K562 (cell line): ENCODE measurements at regions not wholly inside any gene's neighbourhood (a gene's known extent, or its start where the extent isn't known, plus 50 kb on each side); places are given as distances from the start of the nearest gene placed in this dataset.

Source experiments
- ATAC-seq: fragments of 200-7000 bp; cut with Tn5 transposase; 3 replicates; pipeline ENCODE4 v1.9.1; 2020; ENCODE audit warnings: moderate library complexity
- BruUV-seq: library from RNA; stranded (reverse); fragments of 400-500 nt; replicated peaks from 2 replicates; lab custom pipeline; 2021; lab: Mats Ljungman, UMichigan
- CTCF ChIA-PET: fragments of 300-600 bp; formaldehyde crosslinking; extraction: SDS; loops from one replicate; lab custom pipeline; 2021; ENCODE audit warnings: low intra/inter-chr PET ratio; lab: Yijun Ruan, JAX
- POLR2A ChIA-PET: fragments of 300-600, 350-650 bp; sonication (Branson Sonifier 250); formaldehyde crosslinking; extraction: SDS; loops from one replicate; lab custom pipeline; 2021; ENCODE audit warnings: antibody characterized with exemption, inconsistent platforms; lab: Yijun Ruan, JAX
- DNase-seq, 4 experiments: peaks; one replicate each; pipeline versions ENCODE4 v3.0.0 to v3.0.0-alpha.2; 2011 to 2018; ENCODE audit warnings: low spot score in 3 of 4, mixed read lengths in 3 of 4; ENCODE audit errors: extremely low read depth in 1 of 4
- FAIRE-seq: peaks from 2 replicates; lab custom pipeline; 2011; peaks lifted over from hg19 to GRCh38; lab: Jason Lieb, UNC
- H2AFZ ChIP-seq: 2 replicates; pipeline ENCODE4 v1.6.0; 2011; ENCODE audit warnings: low read depth, low read length, control low read depth, inconsistent platforms
- H3K27ac ChIP-seq: fragments of 200-600 bp; 3 replicates; pipeline ENCODE4 v1.8.0; 2011; ENCODE audit warnings: low read depth, mild to moderate bottlenecking, control low read depth, inconsistent platforms, low read length, moderate library complexity, mixed read lengths; ENCODE audit errors: extremely low read depth
- H3K27me3 ChIP-seq, 2 experiments: fragments of 300-600 bp in 1 of 2; 2 replicates in 1 of 2; 3 replicates in 1 of 2; pipeline versions ENCODE4 v1.6.0 to v1.8.0; 2011; ENCODE audit warnings: inconsistent platforms in 2 of 2, low read length in 2 of 2, mild to moderate bottlenecking in 1 of 2, mixed read lengths in 1 of 2, moderate library complexity in 1 of 2; ENCODE audit not compliant: control insufficient read depth in 2 of 2, insufficient read depth in 2 of 2
- H3K36me3 ChIP-seq: fragments of 300-600 bp; 3 replicates; pipeline ENCODE4 v1.8.0; 2011; ENCODE audit warnings: mild to moderate bottlenecking, low read length, inconsistent platforms; ENCODE audit not compliant: control insufficient read depth, insufficient read depth
- H3K4me1 ChIP-seq, 2 experiments: fragments of 200-600 bp in 1 of 2; replicated peaks in 1 of 2; 2 replicates in 1 of 2; 3 replicates in 1 of 2; pipeline versions ENCODE4 v1.5.1 to v1.8.0; 2011; ENCODE audit warnings: inconsistent platforms in 2 of 2, low read length in 2 of 2, mild to moderate bottlenecking in 1 of 2, mixed read lengths in 1 of 2, moderate library complexity in 1 of 2; ENCODE audit not compliant: control insufficient read depth in 2 of 2, insufficient read depth in 2 of 2
- H3K4me2 ChIP-seq: 2 replicates; pipeline ENCODE4 v1.6.1; 2011; ENCODE audit warnings: low read length, control low read depth, inconsistent platforms, mixed read lengths; ENCODE audit not compliant: insufficient read depth
- H3K4me3 ChIP-seq: fragments of 200-600 bp; sonication (generic), shearing (Covaris generic); 2 replicates; pipeline ENCODE4 v1.5.1; 2016; ENCODE audit warnings: control low read depth, inconsistent platforms
- H3K79me2 ChIP-seq: fragments of 200-600 bp; 3 replicates; pipeline ENCODE4 v1.8.0; 2011; ENCODE audit warnings: low read length, inconsistent platforms; ENCODE audit not compliant: control insufficient read depth, insufficient read depth
- H3K9ac ChIP-seq, 2 experiments: 2 replicates each; pipeline versions ENCODE4 v1.6.0 to v1.6.1; 2011; ENCODE audit warnings: low read depth in 2 of 2, low read length in 2 of 2, control low read depth in 1 of 2, inconsistent platforms in 1 of 2, mild to moderate bottlenecking in 1 of 2, mixed read lengths in 1 of 2; ENCODE audit not compliant: insufficient read depth in 1 of 2
- H3K9me1 ChIP-seq: one replicate; pipeline ENCODE4 v1.6.0; 2011; ENCODE audit warnings: inconsistent platforms, mild to moderate bottlenecking, low read length, moderate library complexity; ENCODE audit not compliant: control insufficient read depth, insufficient read depth
- H3K9me3 ChIP-seq: replicated peaks from 2 replicates; pipeline ENCODE4 v1.5.1; 2011; ENCODE audit warnings: low read depth, low read length, inconsistent platforms; ENCODE audit not compliant: control insufficient read depth, insufficient read depth
- H4K20me1 ChIP-seq: replicated peaks from 2 replicates; pipeline ENCODE4 v1.6.1; 2011; ENCODE audit warnings: low read length, inconsistent platforms, mixed read lengths; ENCODE audit not compliant: control insufficient read depth, insufficient read depth
- ATF7 ChIP-seq: fragments of 450-650 bp; IDR thresholded peaks from 2 replicates; pipeline ENCODE4 v1.7.1; 2014; ENCODE audit warnings: mild to moderate bottlenecking, moderate library complexity
- GABPB2 ChIP-seq: fragments of 250-450 bp; sonication (Bioruptor Pico); conservative IDR thresholded peaks from 2 replicates; pipeline ENCODE4 v1.5.1; 2021; ENCODE audit warnings: mild to moderate bottlenecking
- GTF2E2 ChIP-seq: fragments of 200-800 bp; sonication (Bioruptor generic); IDR thresholded peaks from 2 replicates; pipeline ENCODE4 v1.6.1; 2016; ENCODE audit warnings: missing genetic modification characterization, missing compliant biosample characterization
- KLF6 ChIP-seq: fragments of 250-450 bp; sonication (Bioruptor Pico); IDR thresholded peaks from 2 replicates; pipeline ENCODE4 v1.4.0; 2020; ENCODE audit warnings: mild to moderate bottlenecking, moderate library complexity, borderline replicate concordance
- NFIX ChIP-seq: fragments of 250-450 bp; sonication (Bioruptor Pico); IDR thresholded peaks from 2 replicates; pipeline ENCODE4 v1.4.0; 2020; ENCODE audit warnings: low read depth, mild to moderate bottlenecking, moderate library complexity
- POLR2AphosphoS5 ChIP-seq: IDR thresholded peaks from 2 replicates; pipeline ENCODE4 v1.6.1; 2011; ENCODE audit warnings: mild to moderate bottlenecking, low read depth, low read length, moderate library complexity; ENCODE audit not compliant: control insufficient read depth, insufficient read depth
- RBM34 ChIP-seq: fragments of 200-400 bp; formaldehyde crosslinking; IDR thresholded peaks from 2 replicates; pipeline ENCODE4 v1.6.1; 2018; ENCODE audit warnings: low read length, borderline replicate concordance; ENCODE audit not compliant: insufficient read depth
- SMARCA4 ChIP-seq: fragments of 450-650 bp; IDR thresholded peaks from 2 replicates; pipeline ENCODE4 v1.6.1; 2016
- SRSF7 ChIP-seq: fragments of 200-400 bp; formaldehyde crosslinking; optimal IDR thresholded peaks from 2 replicates; pipeline ENCODE3; 2017; ENCODE audit warnings: mild to moderate bottlenecking, low read depth, low read length
- TEAD2 ChIP-seq: fragments of 450-650 bp; IDR thresholded peaks from 2 replicates; pipeline ENCODE4 v1.6.1; 2016; ENCODE audit warnings: missing genetic modification characterization, control low read depth, missing compliant biosample characterization
- XRCC4 ChIP-seq: IDR thresholded peaks from one replicate; pipeline ENCODE4 v1.6.1; 2011; ENCODE audit not compliant: insufficient read depth, insufficient read length; ENCODE audit errors: extremely low read depth
- XRCC5 ChIP-seq: fragments of 200-400 bp; formaldehyde crosslinking; IDR thresholded peaks from 2 replicates; pipeline ENCODE4 v1.6.1; 2017; ENCODE audit warnings: low read depth, mild to moderate bottlenecking, low read length
- ZFP30 ChIP-seq: fragments of 250-450 bp; sonication (Bioruptor Pico); IDR thresholded peaks from 2 replicates; pipeline ENCODE4 v1.8.0; 2022; ENCODE audit warnings: moderate library complexity, mild to moderate bottlenecking, inconsistent platforms, borderline replicate concordance
- ZFP91 ChIP-seq: sonication (generic); formaldehyde crosslinking; IDR thresholded peaks from 2 replicates; pipeline ENCODE4 v1.8.0; 2022; ENCODE audit warnings: mild to moderate bottlenecking, missing genetic modification reagents
- ZNF134 ChIP-seq: fragments of 250-450 bp; sonication (Bioruptor Pico); conservative IDR thresholded peaks from 2 replicates; pipeline ENCODE4 v1.4.0; 2020
- ZNF23 ChIP-seq: fragments of 250-450 bp; sonication (Bioruptor Pico); IDR thresholded peaks from 2 replicates; pipeline ENCODE4 v1.4.0; 2020; ENCODE audit warnings: mild to moderate bottlenecking
- ZNF512 ChIP-seq: IDR thresholded peaks from 2 replicates; pipeline ENCODE4 v1.6.1; 2016; ENCODE audit warnings: missing genetic modification characterization, missing compliant biosample characterization
- ZNF644 ChIP-seq: fragments of 200-800 bp; sonication (Bioruptor generic); IDR thresholded peaks from 2 replicates; pipeline ENCODE4 v1.6.1; 2016; ENCODE audit warnings: low read depth, missing genetic modification characterization, missing compliant biosample characterization
- WGBS: fragments of 100-300 bp; shearing (Covaris generic); methylation state at CpG from one replicate; pipeline ENCODE4 v1.1.6; 2016; ENCODE audit warnings: low coverage, mixed read lengths; ENCODE audit not compliant: insufficient coverage; ENCODE audit errors: missing lambda C conversion rate; 5-methylcytosine and 5-hydroxymethylcytosine counted together
- in situ Hi-C: fragments of 300-500 bp; cut with MboI; formaldehyde crosslinking; loops from 4 replicates; pipeline ENCODE4 v1.15.0; 2018; ENCODE audit warnings: inconsistent platforms, mixed read lengths
- intact Hi-C: fragments of 100-400 bp; cut with micrococcal nuclease; formaldehyde crosslinking; loops from 2 replicates; pipeline ENCODE4 v1.14.2; 2022
- TF ChIP-seq, protein P1 (sequence below): fragments of 450-650 bp; IDR thresholded peaks from 2 replicates; pipeline ENCODE4 v1.6.1; 2017; ENCODE audit warnings: antibody characterized with exemption

DNA sequence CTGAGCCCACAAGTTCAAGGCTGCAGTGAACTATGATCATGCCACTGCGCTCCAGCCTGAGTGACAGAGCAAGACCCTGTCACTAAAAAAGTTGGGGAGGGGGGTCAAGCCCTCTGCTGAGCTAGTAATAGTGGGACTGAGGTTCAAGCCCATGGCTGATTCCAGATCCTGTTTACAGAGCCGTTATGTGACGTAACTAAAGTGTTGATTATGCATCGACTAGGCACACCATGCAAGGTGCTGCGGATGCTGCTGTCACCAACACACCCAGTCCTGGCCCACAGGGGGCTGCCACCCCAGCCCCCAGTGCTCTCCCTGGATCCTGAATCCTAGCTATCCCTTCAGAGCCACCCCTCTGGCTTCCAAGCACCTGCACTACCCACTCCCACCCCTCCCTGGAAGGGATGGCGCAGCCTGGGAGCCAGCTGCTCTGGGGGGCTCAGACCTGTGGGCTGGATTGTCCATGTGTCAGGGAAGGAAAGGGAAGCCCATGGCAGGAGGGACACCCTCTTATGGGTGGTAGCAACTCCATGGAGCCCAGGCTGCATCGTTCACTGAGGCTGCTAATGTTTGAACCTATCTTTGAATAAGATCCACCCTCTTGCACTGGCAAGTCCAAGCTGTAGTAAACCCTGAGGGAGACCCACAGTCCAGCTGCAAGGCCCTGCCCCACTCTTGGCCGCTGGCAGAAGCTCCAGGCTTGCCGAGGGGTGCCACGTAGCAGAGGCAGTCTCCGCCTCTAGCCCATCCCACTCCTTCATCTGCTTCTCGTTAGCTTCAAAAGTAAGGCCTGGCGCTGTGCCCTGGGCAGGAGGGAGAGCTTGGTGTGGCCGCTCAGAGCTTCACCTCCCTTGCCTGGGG is 95.0 kb downstream of the SNX5 start:
- H3K9ac ChIP-seq: no peak overlapping the region
- TF ChIP-seq ZNF23 (CRISPR knock-in tag) (no peak), ATF7 (no peak), SMARCA4 (no peak), ZNF644 (tag) (no peak), NFIX (no peak), XRCC5 (no peak), GTF2E2 (tag) (no peak), GABPB2 (no peak), KLF6 (CRISPR knock-in tag) (no peak), XRCC4 (no peak), ZFP30 (CRISPR knock-in tag) (no peak), SRSF7 (no peak), ZFP91 (CRISPR knock-in tag) (no peak), POLR2AphosphoS5 (no peak), ZNF134 (no peak), RBM34 (no peak), ZNF512 (tag) (no peak), TEAD2 (no peak)
- TF ChIP-seq, protein P1, sequence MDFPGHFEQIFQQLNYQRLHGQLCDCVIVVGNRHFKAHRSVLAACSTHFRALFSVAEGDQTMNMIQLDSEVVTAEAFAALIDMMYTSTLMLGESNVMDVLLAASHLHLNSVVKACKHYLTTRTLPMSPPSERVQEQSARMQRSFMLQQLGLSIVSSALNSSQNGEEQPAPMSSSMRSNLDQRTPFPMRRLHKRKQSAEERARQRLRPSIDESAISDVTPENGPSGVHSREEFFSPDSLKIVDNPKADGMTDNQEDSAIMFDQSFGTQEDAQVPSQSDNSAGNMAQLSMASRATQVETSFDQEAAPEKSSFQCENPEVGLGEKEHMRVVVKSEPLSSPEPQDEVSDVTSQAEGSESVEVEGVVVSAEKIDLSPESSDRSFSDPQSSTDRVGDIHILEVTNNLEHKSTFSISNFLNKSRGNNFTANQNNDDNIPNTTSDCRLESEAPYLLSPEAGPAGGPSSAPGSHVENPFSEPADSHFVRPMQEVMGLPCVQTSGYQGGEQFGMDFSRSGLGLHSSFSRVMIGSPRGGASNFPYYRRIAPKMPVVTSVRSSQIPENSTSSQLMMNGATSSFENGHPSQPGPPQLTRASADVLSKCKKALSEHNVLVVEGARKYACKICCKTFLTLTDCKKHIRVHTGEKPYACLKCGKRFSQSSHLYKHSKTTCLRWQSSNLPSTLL: no peak
- no peaks in the 10 kb centered on the region for H4K20me1 ChIP-seq
- no peaks in the 10 kb centered on the region for H3K9me3 ChIP-seq
- BruUV-seq: no TSS peak
- ChIA-PET POLR2A (no interaction called here), CTCF (no interaction called here)
- no peak overlapping the region for H3K4me2 ChIP-seq
- H3K79me2 ChIP-seq: no peaks in the 10 kb centered on the region
- in situ Hi-C loops (no loop called here), intact Hi-C loops (no loop called here)
- peaks cover 8 to 32% of the 10 kb centered on the region in 2 experiments; a peak in 3 of 5 replicates for H3K27me3 ChIP-seq
- no peak overlapping the region for H2AFZ ChIP-seq
- ATAC-seq: no peak
- no peaks in the 10 kb centered on the region for H3K9me1 ChIP-seq
- H3K4me1 ChIP-seq: no peaks in the 10 kb centered on the region; a peak in 1 of 5 replicates
- WGBS: 43% methylated on average over 11 of the region's 14 CpGs
- H3K27ac ChIP-seq: no peak overlapping the region
- no peak for FAIRE-seq
- DNase-seq: no peak
- H3K36me3 ChIP-seq: no peaks in the 10 kb centered on the region
- no peak overlapping the region for H3K4me3 ChIP-seq
